ENCODE measurements at regions not wholly inside any gene's neighbourhood (a gene's known extent, or its start where the extent isn't known, plus 50 kb on each side); places are given as distances from the start of the nearest gene placed in this dataset.

DNA sequence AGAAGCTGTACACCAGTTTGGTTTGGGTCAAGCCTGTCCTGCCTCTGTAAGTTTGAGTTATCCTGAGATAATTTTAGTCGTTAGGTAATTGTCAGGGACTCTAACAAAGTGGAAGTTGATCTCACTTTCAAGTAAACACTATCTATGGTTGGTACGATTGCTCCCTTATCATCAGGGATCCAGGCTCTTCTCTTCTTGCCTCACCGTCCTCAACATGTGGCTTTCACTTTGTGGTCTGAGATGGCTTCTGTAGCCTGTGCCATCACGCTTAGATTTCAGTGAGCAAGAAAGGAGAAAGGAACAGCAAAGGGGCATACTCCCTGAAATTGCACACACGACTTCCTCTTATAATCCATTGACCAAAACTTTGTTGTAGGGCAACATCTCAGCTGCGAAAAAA, 115.6 kb downstream of the CTAGE1 start:
- Mint-ChIP-seq H3K27ac (ENCODE audit: unreplicated experiment) (no peak overlapping the region), H3K27me3 (ENCODE audit: unreplicated experiment) (peaks cover 38% of the 10 kb centered on the region)

GRCh38 chr18:22300665-22301636, 116.8 kb downstream of the CTAGE1 start:
- peaks cover 38% of the 10 kb centered on the region for H3K27me3 Mint-ChIP-seq (ENCODE audit: unreplicated experiment)
- H3K4me3 Mint-ChIP-seq (ENCODE audit: unreplicated experiment) = no peak overlapping the region

More for the DNA sequence above, 115.6 kb downstream of the CTAGE1 start:
- no peak for DNase-seq (ENCODE audit: extremely low spot score, unreplicated experiment)
- Mint-ChIP-seq H3K4me1 (ENCODE audit: unreplicated experiment) (no peaks in the 10 kb centered on the region), H3K36me3 (ENCODE audit: unreplicated experiment) (no peaks in the 10 kb centered on the region), H3K9me3 (ENCODE audit: unreplicated experiment) (no peaks in the 10 kb centered on the region), H3K4me3 (ENCODE audit: unreplicated experiment) (no peak overlapping the region)
- no peak for TF ChIP-seq CTCF (IDR thresholded peaks at IDR 0.05)

GRCh38 chr18:22297008-22297407, 120.7 kb downstream of the CTAGE1 start:
- no peaks in the 10 kb centered on the region for H3K36me3 Mint-ChIP-seq (ENCODE audit: unreplicated experiment)
- TF ChIP-seq CTCF (IDR thresholded peaks at IDR 0.05) = no peak
- no peak overlapping the region for H3K27ac Mint-ChIP-seq (ENCODE audit: unreplicated experiment)
- H3K4me1 Mint-ChIP-seq (ENCODE audit: unreplicated experiment) = no peaks in the 10 kb centered on the region
- H3K9me3 Mint-ChIP-seq (ENCODE audit: unreplicated experiment) = no peaks in the 10 kb centered on the region
- no peak for DNase-seq (ENCODE audit: extremely low spot score, unreplicated experiment)
- no peak overlapping the region for H3K4me3 Mint-ChIP-seq (ENCODE audit: unreplicated experiment)
- peaks cover 31% of the 10 kb centered on the region for H3K27me3 Mint-ChIP-seq (ENCODE audit: unreplicated experiment)

More at GRCh38 chr18:22300665-22301636, 116.8 kb downstream of the CTAGE1 start:
- Mint-ChIP-seq H3K27ac (ENCODE audit: unreplicated experiment) (no peak overlapping the region), H3K36me3 (ENCODE audit: unreplicated experiment) (no peaks in the 10 kb centered on the region), H3K9me3 (ENCODE audit: unreplicated experiment) (no peaks in the 10 kb centered on the region), H3K4me1 (ENCODE audit: unreplicated experiment) (no peaks in the 10 kb centered on the region)
- TF ChIP-seq CTCF (IDR thresholded peaks at IDR 0.05) = no peak
- DNase-seq (ENCODE audit: extremely low spot score, unreplicated experiment) = no peak

DNA sequence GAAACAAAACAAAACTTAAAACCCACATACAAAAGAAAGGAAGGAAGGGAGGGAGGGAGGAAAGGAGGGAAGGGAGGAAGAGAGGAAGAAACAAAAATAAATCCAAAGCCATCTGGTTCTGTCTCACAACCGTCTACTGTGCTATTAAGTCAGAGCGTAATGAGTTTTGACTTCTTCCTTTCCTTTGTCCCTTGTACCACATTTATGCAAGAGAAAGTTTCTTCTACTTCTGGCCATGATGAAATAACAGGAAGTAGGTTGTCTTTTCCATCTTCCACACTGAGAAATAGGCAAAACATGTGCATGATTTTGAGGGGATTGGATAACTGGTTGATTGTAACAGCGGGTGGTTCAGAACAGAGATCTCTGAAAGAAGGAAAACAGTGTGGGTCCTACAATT, 121.4 kb downstream of the CTAGE1 start:
- Mint-ChIP-seq H3K9me3 (ENCODE audit: unreplicated experiment) (no peaks in the 10 kb centered on the region), H3K36me3 (ENCODE audit: unreplicated experiment) (no peaks in the 10 kb centered on the region), H3K27ac (ENCODE audit: unreplicated experiment) (no peak overlapping the region), H3K27me3 (ENCODE audit: unreplicated experiment) (peaks cover 31% of the 10 kb centered on the region), H3K4me3 (ENCODE audit: unreplicated experiment) (no peak overlapping the region), H3K4me1 (ENCODE audit: unreplicated experiment) (no peaks in the 10 kb centered on the region)
- no peak for TF ChIP-seq CTCF (IDR thresholded peaks at IDR 0.05)
- DNase-seq (ENCODE audit: extremely low spot score, unreplicated experiment) = no peak

GRCh38 chr18:22293417-22293816, 124.0 kb downstream of the GATA6 start:
- no peak for TF ChIP-seq CTCF (IDR thresholded peaks at IDR 0.05)
- no peak overlapping the region for H3K4me3 Mint-ChIP-seq (ENCODE audit: unreplicated experiment)
- no peaks in the 10 kb centered on the region for H3K36me3 Mint-ChIP-seq (ENCODE audit: unreplicated experiment)
- no peaks in the 10 kb centered on the region for H3K4me1 Mint-ChIP-seq (ENCODE audit: unreplicated experiment)
- H3K9me3 Mint-ChIP-seq (ENCODE audit: unreplicated experiment) = peaks cover 1% of the 10 kb centered on the region
- peaks cover 25% of the 10 kb centered on the region for H3K27me3 Mint-ChIP-seq (ENCODE audit: unreplicated experiment)
- no peak for DNase-seq (ENCODE audit: extremely low spot score, unreplicated experiment)
- H3K27ac Mint-ChIP-seq (ENCODE audit: unreplicated experiment) = no peak overlapping the region

Measured in osteocyte (in vitro differentiated cells).